Peyer's patch (tissue), 4 donors: ENCODE measurements at regions not wholly inside any gene's neighbourhood (a gene's known extent, or its start where the extent isn't known, plus 50 kb on each side); places are given as distances from the start of the nearest gene placed in this dataset.
A peak's percentile ranks its signal among the peaks of the same experiment; 100 is the strongest.

Source experiments
- DNase-seq, 3 donors: peaks; one replicate each; pipeline ENCODE4 v3.0.0-alpha.2; 2017 to 2019
- H3K27ac ChIP-seq, 4 donors: fragments of 200-600 bp; sonication (generic); one replicate each; pipeline ENCODE4 v1.5.1; 2016 to 2019
- H3K27me3 ChIP-seq, 2 donors: fragments of 200-600 bp; sonication (generic); one replicate each; pipeline ENCODE4 v1.5.1; 2019
- H3K36me3 ChIP-seq, 3 donors: fragments of 200-600 bp; sonication (generic); one replicate each; pipeline ENCODE4 v1.5.1; 2016 to 2019
- H3K4me1 ChIP-seq, 4 donors: fragments of 200-600 bp; sonication (generic); one replicate each; pipeline ENCODE4 v1.5.1; 2016 to 2019
- H3K4me3 ChIP-seq, 4 donors: fragments of 200-600 bp; sonication (generic); 1 replicate in 3 of 4; 2 replicates in 1 of 4; pipeline ENCODE4 v1.5.1; 2016 to 2019; ENCODE audit warnings: mild to moderate bottlenecking in 1 of 4
- H3K9me3 ChIP-seq, 4 donors: fragments of 200-600 bp; sonication (generic); one replicate each; pipeline ENCODE4 v1.5.1; 2016 to 2019; ENCODE audit warnings: mild to moderate bottlenecking in 1 of 4
- CTCF ChIP-seq, 6 experiments: fragments of 450-650 bp in 4 of 6; fragments of 200-600 bp in 2 of 6; sonication (generic) in 1 of 6; IDR thresholded peaks; one replicate each; pipeline ENCODE4 v1.5.1; 2017 to 2019; ENCODE audit warnings: antibody characterized with exemption in 6 of 6, mild to moderate bottlenecking in 3 of 6, moderate library complexity in 1 of 6
- POLR2A ChIP-seq, 2 donors: fragments of 450-650 bp; IDR thresholded peaks; one replicate each; pipeline ENCODE4 v1.5.1; 2017; ENCODE audit warnings: antibody characterized with exemption in 2 of 2, mild to moderate bottlenecking in 2 of 2, moderate library complexity in 2 of 2

DNA sequence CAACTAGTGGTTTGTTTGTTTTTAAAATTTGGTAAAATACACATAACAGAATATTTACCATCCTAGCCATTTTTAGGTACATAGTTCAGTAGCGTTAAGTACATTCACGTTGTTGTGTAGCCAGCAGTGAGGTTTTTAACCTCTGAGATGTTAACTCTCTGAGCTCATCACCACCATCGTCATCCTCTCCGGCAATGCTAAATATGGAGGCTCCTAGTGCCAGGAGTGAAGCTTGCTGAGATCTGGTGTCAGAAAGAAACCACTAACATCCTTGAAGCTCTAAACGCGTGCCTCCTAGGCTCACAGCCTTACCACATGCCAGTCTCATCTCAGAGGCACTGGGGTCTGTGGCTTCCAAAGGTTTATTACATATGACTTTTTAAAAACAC lies 330.2 kb upstream of the B3GAT1 start:
- Histone ChIP-seq H3K9me3 (no peaks in the 10 kb centered on the region), H3K36me3 (no peaks in the 10 kb centered on the region), H3K27me3 (no peaks in the 10 kb centered on the region), H3K4me3 (no peak overlapping the region), H3K4me1 (peaks cover 0 to 8% (median 0%) of the 10 kb centered on the region in 4 donors), H3K27ac (no peak overlapping the region)
- TF ChIP-seq POLR2A (IDR thresholded peaks at IDR 0.05), result no peak
- TF ChIP-seq CTCF (IDR thresholded peaks at IDR 0.05), result no peak
- no peak for DNase-seq

GRCh38 chr11:134741453-134742223 lies 329.6 kb upstream of the B3GAT1 start:
- TF ChIP-seq POLR2A (IDR thresholded peaks at IDR 0.05), result no peak
- no peak for TF ChIP-seq CTCF (IDR thresholded peaks at IDR 0.05)
- H3K4me1 ChIP-seq, result peaks cover 0 to 8% (median 0%) of the 10 kb centered on the region in 4 donors
- no peak overlapping the region for H3K27ac ChIP-seq
- no peaks in the 10 kb centered on the region for H3K9me3 ChIP-seq
- no peaks in the 10 kb centered on the region for H3K27me3 ChIP-seq
- DNase-seq, result peak in 1 of 3 donors; percentile 34
- no peak overlapping the region for H3K4me3 ChIP-seq
- no peaks in the 10 kb centered on the region for H3K36me3 ChIP-seq

DNA sequence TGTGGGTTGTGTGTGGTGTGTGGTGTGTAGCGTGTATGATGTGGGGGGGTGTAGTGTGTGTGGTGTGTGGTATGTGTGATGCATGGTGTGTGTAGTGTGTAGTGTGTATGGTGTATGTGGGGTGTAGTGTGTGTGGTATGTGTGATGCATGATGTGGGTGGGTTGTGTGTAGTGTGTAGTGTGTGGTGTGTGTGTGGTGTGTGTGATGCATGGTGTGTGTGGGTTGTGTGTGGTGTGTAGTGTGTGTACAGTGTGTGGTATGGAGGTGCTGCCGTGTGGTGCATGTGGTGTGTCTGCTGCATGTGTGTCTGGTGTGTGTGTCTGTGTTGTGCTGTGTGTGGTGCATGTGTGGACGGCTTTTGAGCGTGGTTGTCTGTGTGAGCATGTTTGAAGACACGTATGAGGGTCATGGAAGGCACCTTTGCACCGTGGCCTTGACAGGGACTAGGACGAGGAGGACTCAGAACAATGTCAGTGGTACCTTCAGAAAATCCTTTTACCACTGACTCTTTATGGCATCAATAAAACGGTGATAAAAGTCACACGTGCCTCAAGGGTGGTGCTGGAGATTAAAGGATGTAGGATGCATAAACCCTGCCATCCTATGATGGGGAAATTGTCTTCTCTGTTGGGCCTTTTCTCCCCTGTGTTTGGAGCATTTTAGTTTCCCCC lies 328.7 kb upstream of the B3GAT1 start:
- no peak overlapping the region for H3K4me3 ChIP-seq
- H3K9me3 ChIP-seq, result no peaks in the 10 kb centered on the region
- H3K4me1 ChIP-seq, result peaks cover 0 to 8% (median 0%) of the 10 kb centered on the region in 4 donors
- H3K27me3 ChIP-seq, result no peaks in the 10 kb centered on the region
- TF ChIP-seq POLR2A (IDR thresholded peaks at IDR 0.05) (no peak), CTCF (IDR thresholded peaks at IDR 0.05) (no peak)
- no peak overlapping the region for H3K27ac ChIP-seq
- peak in 1 of 3 donors; percentile 47 for DNase-seq
- no peaks in the 10 kb centered on the region for H3K36me3 ChIP-seq

GRCh38 chr11:134739136-134739535 lies 327.1 kb upstream of the B3GAT1 start:
- peaks cover 0 to 8% (median 0%) of the 10 kb centered on the region in 4 donors for H3K4me1 ChIP-seq
- no peak overlapping the region for H3K27ac ChIP-seq
- H3K27me3 ChIP-seq, result no peaks in the 10 kb centered on the region
- no peaks in the 10 kb centered on the region for H3K9me3 ChIP-seq
- no peak for TF ChIP-seq POLR2A (IDR thresholded peaks at IDR 0.05)
- no peak for TF ChIP-seq CTCF (IDR thresholded peaks at IDR 0.05)
- no peaks in the 10 kb centered on the region for H3K36me3 ChIP-seq
- H3K4me3 ChIP-seq, result no peak overlapping the region
- no peak for DNase-seq

GRCh38 chr11:134738581-134738980 lies 326.5 kb upstream of the B3GAT1 start:
- no peaks in the 10 kb centered on the region for H3K9me3 ChIP-seq
- peaks cover 0 to 8% (median 0%) of the 10 kb centered on the region in 4 donors for H3K4me1 ChIP-seq
- no peaks in the 10 kb centered on the region for H3K36me3 ChIP-seq
- H3K27ac ChIP-seq, result no peak overlapping the region
- no peak overlapping the region for H3K4me3 ChIP-seq
- H3K27me3 ChIP-seq, result no peaks in the 10 kb centered on the region
- TF ChIP-seq CTCF (IDR thresholded peaks at IDR 0.05), result no peak
- no peak for TF ChIP-seq POLR2A (IDR thresholded peaks at IDR 0.05)
- DNase-seq, result peak in 1 of 3 donors; percentile 7
